GM23248 (cell line): ENCODE measurements at regions not wholly inside any gene's neighbourhood (a gene's known extent, or its start where the extent isn't known, plus 50 kb on each side); places are given as distances from the start of the nearest gene placed in this dataset.

ENCODE experiments used
- DNase-seq: peaks from one replicate; pipeline ENCODE4 v3.0.0-alpha.2; 2015
- H2AFZ ChIP-seq: fragments of 200-600 bp; sonication (generic); 2 replicates; pipeline ENCODE4 v1.6.1; 2016; ENCODE audit warnings: antibody characterized with exemption
- H3F3A ChIP-seq: fragments of 200-600 bp; sonication (generic); 2 replicates; pipeline ENCODE4 v1.6.1; 2016; ENCODE audit warnings: mild to moderate bottlenecking, antibody characterized with exemption, mixed run types; ENCODE audit not compliant: insufficient read depth
- H3K27ac ChIP-seq: fragments of 200-600 bp; sonication (generic); 2 replicates; pipeline ENCODE4 v1.5.1; 2016; ENCODE audit warnings: mild to moderate bottlenecking
- H3K27me3 ChIP-seq: fragments of 200-600 bp; sonication (generic); replicated peaks from 2 replicates; pipeline ENCODE4 v1.6.1; 2016; ENCODE audit warnings: mild to moderate bottlenecking; ENCODE audit not compliant: insufficient read depth
- H3K36me3 ChIP-seq: fragments of 200-600 bp; sonication (generic); 2 replicates; pipeline ENCODE4 v1.6.1; 2016; ENCODE audit warnings: low read depth, mild to moderate bottlenecking
- H3K4me1 ChIP-seq: fragments of 200-600 bp; sonication (generic); 2 replicates; pipeline ENCODE4 v1.6.1; 2016; ENCODE audit warnings: mild to moderate bottlenecking; ENCODE audit not compliant: insufficient read depth
- H3K4me2 ChIP-seq: fragments of 200-600 bp; sonication (generic); one replicate; pipeline ENCODE4 v1.6.1; 2016; ENCODE audit warnings: mild to moderate bottlenecking; ENCODE audit not compliant: unreplicated experiment
- H3K4me3 ChIP-seq: fragments of 200-600 bp; sonication (generic); 2 replicates; pipeline ENCODE4 v1.5.1; 2016; ENCODE audit warnings: mild to moderate bottlenecking
- H3K79me2 ChIP-seq: fragments of 200-600 bp; sonication (generic); 2 replicates; pipeline ENCODE4 v1.6.1; 2016; ENCODE audit warnings: mild to moderate bottlenecking; ENCODE audit not compliant: insufficient read depth
- H3K9ac ChIP-seq: fragments of 200-600 bp; sonication (generic); 2 replicates; pipeline ENCODE4 v1.6.1; 2016; ENCODE audit warnings: mild to moderate bottlenecking
- H3K9me2 ChIP-seq: fragments of 200-600 bp; sonication (generic); 2 replicates; pipeline ENCODE4 v1.6.1; 2016; ENCODE audit warnings: mixed run types, mild to moderate bottlenecking, moderate library complexity; ENCODE audit not compliant: insufficient read depth
- H3K9me3 ChIP-seq: fragments of 200-600 bp; sonication (generic); one replicate; pipeline ENCODE4 v1.6.1; 2017; ENCODE audit warnings: low read depth
- H4K20me1 ChIP-seq: fragments of 200-600 bp; sonication (generic); 2 replicates; pipeline ENCODE4 v1.6.0; 2016; ENCODE audit not compliant: insufficient read depth
- EZH2 ChIP-seq: fragments of 200-600 bp; sonication (generic); IDR thresholded peaks from 2 replicates; pipeline ENCODE4 v1.6.1; 2018; ENCODE audit warnings: antibody characterized with exemption, mild to moderate bottlenecking; ENCODE audit not compliant: insufficient read depth, poor library complexity, severe bottlenecking
- EZH2phosphoT487 ChIP-seq: fragments of 200-600 bp; sonication (generic); IDR thresholded peaks from 2 replicates; pipeline ENCODE4 v1.6.1; 2018; ENCODE audit warnings: antibody characterized with exemption, moderate library complexity, mild to moderate bottlenecking, low read depth; ENCODE audit not compliant: insufficient read depth
- WGBS, 2 experiments: methylation state at CpG; one replicate each; pipeline ENCODE4 v1.1.6; 2015 to 2017; ENCODE audit warnings: low lambda C conversion rate in 2 of 2, low coverage in 1 of 2; ENCODE audit errors: missing lambda C conversion rate in 2 of 2; 5-methylcytosine and 5-hydroxymethylcytosine counted together
- in situ Hi-C: fragments of 300-500 bp; cut with MboI; formaldehyde crosslinking; loops from 2 replicates; pipeline ENCODE4 v1.15.0; 2020

- DNase-seq, result peak; percentile 14
- Histone ChIP-seq H3K27me3 (no peaks in the 10 kb centered on the region), H3K4me3 (no peak overlapping the region), H3K36me3 (no peaks in the 10 kb centered on the region), H3K9me3 (no peaks in the 10 kb centered on the region), H3K9ac (no peak overlapping the region), H3K9me2 (no peaks in the 10 kb centered on the region), H3F3A (no peaks in the 10 kb centered on the region), H3K4me1 (no peaks in the 10 kb centered on the region), H4K20me1 (no peaks in the 10 kb centered on the region), H3K79me2 (no peaks in the 10 kb centered on the region), H3K27ac (no peak overlapping the region), H2AFZ (no peak overlapping the region), H3K4me2 (no peak overlapping the region)
- 9 to 12% methylated on average over 8 of the region's 8 CpGs for WGBS, 2 experiments
- TF ChIP-seq EZH2phosphoT487 (no peak), EZH2 (no peak)
- in situ Hi-C loops, result no loop called here
Measured at GRCh38 chr1:82517586-82517985, 716.9 kb downstream of the ADGRL2 start.

- in situ Hi-C loops, result no loop called here
- no peak for DNase-seq
Measured at GRCh38 chr1:82515650-82516049, 714.9 kb downstream of the ADGRL2 start.

GRCh38 chr1:82511441-82511840 lies 710.7 kb downstream of the ADGRL2 start:
- TF ChIP-seq EZH2phosphoT487 (no peak), EZH2 (no peak)

More at GRCh38 chr1:82515650-82516049, 714.9 kb downstream of the ADGRL2 start:
- Histone ChIP-seq H3K9me3 (no peaks in the 10 kb centered on the region), H3K9ac (no peak overlapping the region), H4K20me1 (no peaks in the 10 kb centered on the region), H3K4me3 (no peak overlapping the region), H3K4me1 (no peaks in the 10 kb centered on the region), H3K9me2 (no peaks in the 10 kb centered on the region), H3K4me2 (no peak overlapping the region), H3K79me2 (no peaks in the 10 kb centered on the region), H3K27me3 (no peaks in the 10 kb centered on the region), H3F3A (no peaks in the 10 kb centered on the region), H2AFZ (no peak overlapping the region), H3K27ac (no peak overlapping the region), H3K36me3 (no peaks in the 10 kb centered on the region)
- TF ChIP-seq EZH2phosphoT487 (no peak), EZH2 (no peak)

GRCh38 chr1:82510431-82510830 lies 709.7 kb downstream of the ADGRL2 start:
- no peak overlapping the region for H3K9ac ChIP-seq
- TF ChIP-seq EZH2, result no peak
- no peak for TF ChIP-seq EZH2phosphoT487

More at GRCh38 chr1:82511441-82511840, 710.7 kb downstream of the ADGRL2 start:
- no peaks in the 10 kb centered on the region for H3K9me2 ChIP-seq
- H3K27ac ChIP-seq, result no peak overlapping the region
- no peaks in the 10 kb centered on the region for H3K9me3 ChIP-seq
- no peak overlapping the region for H3K9ac ChIP-seq
- H2AFZ ChIP-seq, result no peak overlapping the region
- no peaks in the 10 kb centered on the region for H3K4me1 ChIP-seq
- H3K4me3 ChIP-seq, result no peak overlapping the region
- no peaks in the 10 kb centered on the region for H3K79me2 ChIP-seq
- no peak for DNase-seq
- H4K20me1 ChIP-seq, result no peaks in the 10 kb centered on the region
- no peaks in the 10 kb centered on the region for H3K36me3 ChIP-seq
- H3K27me3 ChIP-seq, result no peaks in the 10 kb centered on the region
- in situ Hi-C loops, result no loop called here
- H3K4me2 ChIP-seq, result no peak overlapping the region
- H3F3A ChIP-seq, result no peaks in the 10 kb centered on the region

GRCh38 chr1:82507011-82507410 lies 706.3 kb downstream of the ADGRL2 start:
- Histone ChIP-seq H3K9me2 (no peaks in the 10 kb centered on the region), H3F3A (no peaks in the 10 kb centered on the region), H3K9me3 (no peaks in the 10 kb centered on the region), H3K4me1 (no peaks in the 10 kb centered on the region), H3K9ac (no peak overlapping the region), H3K4me2 (no peak overlapping the region), H2AFZ (no peak overlapping the region), H3K36me3 (no peaks in the 10 kb centered on the region), H3K27ac (no peak overlapping the region), H3K27me3 (no peaks in the 10 kb centered on the region), H3K79me2 (no peaks in the 10 kb centered on the region), H4K20me1 (no peaks in the 10 kb centered on the region), H3K4me3 (no peak overlapping the region)
- no peak for DNase-seq
- in situ Hi-C loops, result no loop called here
- 4 to 7% methylated on average over 1 of the region's 1 CpG for WGBS, 2 experiments
- no peak for TF ChIP-seq EZH2phosphoT487
- no peak for TF ChIP-seq EZH2

More at GRCh38 chr1:82510431-82510830, 709.7 kb downstream of the ADGRL2 start:
- Histone ChIP-seq H3K4me3 (no peak overlapping the region), H2AFZ (no peak overlapping the region), H4K20me1 (no peaks in the 10 kb centered on the region), H3K4me2 (no peak overlapping the region), H3F3A (no peaks in the 10 kb centered on the region), H3K4me1 (no peaks in the 10 kb centered on the region), H3K27me3 (no peaks in the 10 kb centered on the region), H3K9me2 (no peaks in the 10 kb centered on the region), H3K36me3 (no peaks in the 10 kb centered on the region), H3K27ac (no peak overlapping the region), H3K79me2 (no peaks in the 10 kb centered on the region), H3K9me3 (no peaks in the 10 kb centered on the region)
- WGBS, 2 experiments, result 25 to 46% methylated on average over 2 of the region's 2 CpGs
- DNase-seq, result no peak
- in situ Hi-C loops, result no loop called here
